Fibroblast of lung (primary cell): ENCODE measurements at regions not wholly inside any gene's neighbourhood (a gene's known extent, or its start where the extent isn't known, plus 50 kb on each side); places are given as distances from the start of the nearest gene placed in this dataset.

Experiments
- EZH2 ChIP-seq: IDR thresholded peaks from 2 replicates; pipeline ENCODE4 v1.5.1; 2012; ENCODE audit warnings: low read length, control low read depth, mild to moderate bottlenecking; ENCODE audit errors: missing control alignments
- TF ChIP-seq, protein P1 (sequence below), 2 donors: IDR thresholded peaks in 1 of 2; conservative IDR thresholded peaks in 1 of 2; 1 replicate in 1 of 2; 2 replicates in 1 of 2; pipeline ENCODE4 v1.5.1; 2011 to 2012; ENCODE audit warnings: low read length in 2 of 2, control low read depth in 1 of 2, inconsistent platforms in 1 of 2, low read depth in 1 of 2, mild to moderate bottlenecking in 1 of 2

DNA sequence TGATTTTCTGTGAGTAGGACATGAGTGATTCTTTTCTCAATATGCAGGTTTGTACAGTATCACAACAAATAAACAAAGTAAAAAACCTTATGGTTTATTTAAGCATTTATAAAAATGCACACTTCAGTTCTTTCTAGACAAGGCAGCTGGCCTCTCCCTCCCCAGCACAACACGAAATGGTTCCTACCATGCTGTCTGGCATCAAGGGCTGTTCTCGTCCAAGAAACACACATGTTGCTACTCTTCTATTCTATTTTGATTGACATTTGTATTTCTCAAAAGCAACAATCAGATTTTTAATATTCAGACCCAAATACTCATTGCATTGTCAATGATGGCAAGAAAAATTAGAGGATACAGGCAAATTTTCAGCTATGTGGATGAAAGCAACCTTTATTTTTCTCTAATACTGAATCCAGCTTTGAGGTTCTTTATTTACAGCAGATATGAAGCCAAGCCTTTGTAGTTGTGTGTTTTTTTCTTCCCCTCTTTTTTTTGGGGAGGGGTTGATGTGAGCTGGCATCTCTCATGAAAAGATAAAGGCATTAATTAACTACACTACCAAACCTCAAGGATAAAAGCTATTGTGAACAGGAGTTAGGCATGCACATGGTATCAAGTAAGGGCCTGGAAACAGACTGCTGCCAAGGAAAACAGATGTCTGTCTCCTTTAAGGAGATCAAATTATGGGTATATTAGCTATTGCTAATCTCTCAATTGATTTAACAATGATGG is 96.4 kb upstream of the PREP start:
- TF ChIP-seq, protein P1, sequence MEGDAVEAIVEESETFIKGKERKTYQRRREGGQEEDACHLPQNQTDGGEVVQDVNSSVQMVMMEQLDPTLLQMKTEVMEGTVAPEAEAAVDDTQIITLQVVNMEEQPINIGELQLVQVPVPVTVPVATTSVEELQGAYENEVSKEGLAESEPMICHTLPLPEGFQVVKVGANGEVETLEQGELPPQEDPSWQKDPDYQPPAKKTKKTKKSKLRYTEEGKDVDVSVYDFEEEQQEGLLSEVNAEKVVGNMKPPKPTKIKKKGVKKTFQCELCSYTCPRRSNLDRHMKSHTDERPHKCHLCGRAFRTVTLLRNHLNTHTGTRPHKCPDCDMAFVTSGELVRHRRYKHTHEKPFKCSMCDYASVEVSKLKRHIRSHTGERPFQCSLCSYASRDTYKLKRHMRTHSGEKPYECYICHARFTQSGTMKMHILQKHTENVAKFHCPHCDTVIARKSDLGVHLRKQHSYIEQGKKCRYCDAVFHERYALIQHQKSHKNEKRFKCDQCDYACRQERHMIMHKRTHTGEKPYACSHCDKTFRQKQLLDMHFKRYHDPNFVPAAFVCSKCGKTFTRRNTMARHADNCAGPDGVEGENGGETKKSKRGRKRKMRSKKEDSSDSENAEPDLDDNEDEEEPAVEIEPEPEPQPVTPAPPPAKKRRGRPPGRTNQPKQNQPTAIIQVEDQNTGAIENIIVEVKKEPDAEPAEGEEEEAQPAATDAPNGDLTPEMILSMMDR (conservative IDR thresholded peaks at IDR 0.05 in 1 of 2, IDR thresholded peaks at IDR 0.05 in 1 of 2; ENCODE audit: low read depth in 1 of 2, low read length in 2 of 2), result no peak
- no peak for TF ChIP-seq EZH2
